T47D (cell line): ENCODE measurements at regions not wholly inside any gene's neighbourhood (a gene's known extent, or its start where the extent isn't known, plus 50 kb on each side); places are given as distances from the start of the nearest gene placed in this dataset.

ENCODE experiments used
- DNase-seq, 2 experiments: peaks; one replicate each; pipeline versions ENCODE4 v3.0.0 to v3.0.0-alpha.2; 2011 to 2012; ENCODE audit warnings: low read depth in 1 of 2, low spot score in 1 of 2
- JUND ChIP-seq: IDR thresholded peaks from 2 replicates; pipeline ENCODE4 v1.6.1; 2012; ENCODE audit warnings: low read depth
- in situ Hi-C: cut with HindIII; loops from 2 replicates; pipeline ENCODE4 v1.10.0; 2016; ENCODE audit warnings: low sequenced_read_pairs, low pct_unique_long_range_greater_than_20kb

DNA sequence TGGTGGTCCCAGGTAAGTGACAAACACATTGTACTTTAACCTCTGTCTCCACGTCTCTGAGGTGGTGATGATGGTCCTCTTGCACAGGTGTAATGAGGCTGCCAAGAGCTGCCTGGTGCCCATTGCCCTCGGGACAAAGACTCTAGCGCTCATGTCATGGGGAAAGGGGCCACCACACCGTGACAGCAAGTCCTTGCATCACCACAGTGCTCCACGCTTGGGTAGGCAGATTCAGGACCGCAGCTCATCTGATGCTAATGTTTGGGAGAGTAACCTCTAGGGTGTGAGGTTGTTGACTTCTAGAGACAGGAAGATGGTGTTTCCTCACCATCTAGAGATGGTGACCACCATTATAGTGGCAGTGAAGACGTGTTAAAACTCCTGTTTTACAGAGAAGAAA lies 395.6 kb downstream of the ADRA2A start:
- in situ Hi-C loops = no loop called here
- TF ChIP-seq JUND = no peak
- DNase-seq = no peak

DNA sequence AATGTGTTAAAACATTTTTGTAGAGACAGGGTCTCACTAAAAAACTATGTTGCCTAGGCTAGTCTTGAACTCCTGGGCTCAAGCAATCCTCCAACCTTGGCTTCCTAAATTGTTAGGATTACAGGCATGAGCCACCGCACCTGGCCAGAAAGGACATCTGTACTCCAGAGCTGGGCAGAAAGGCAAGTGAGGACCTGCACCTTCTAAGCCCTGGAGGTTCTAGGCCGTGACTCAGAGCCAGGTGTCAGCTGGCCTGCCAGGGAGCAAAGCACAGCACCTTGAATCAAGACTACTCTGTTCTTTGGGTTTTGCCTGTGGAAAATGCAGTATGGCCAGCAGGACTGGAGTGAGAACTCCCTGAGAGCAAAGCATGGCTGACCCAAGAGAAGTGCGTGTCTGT lies 396.5 kb downstream of the ADRA2A start:
- DNase-seq = no peak
- no peak for TF ChIP-seq JUND
- in situ Hi-C loops = no loop called here

DNA sequence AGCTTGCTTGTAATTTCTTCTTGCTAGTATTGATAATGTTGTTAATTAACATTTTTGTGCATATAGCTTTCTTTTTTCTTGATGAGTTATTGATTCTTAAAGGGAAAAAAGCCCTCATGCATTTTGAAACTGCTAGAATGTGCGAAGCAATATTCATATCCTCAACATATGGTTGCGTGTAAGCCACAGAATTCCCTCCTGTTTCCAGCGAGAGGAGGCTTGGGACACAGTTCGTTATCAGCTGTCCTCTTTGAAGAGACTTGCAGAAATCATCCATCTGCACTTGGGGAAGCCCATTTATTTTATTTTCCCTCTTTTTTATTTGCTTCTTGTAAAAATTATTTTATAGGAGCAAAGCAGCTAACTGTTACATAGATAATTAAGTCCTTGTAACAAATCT lies 398.0 kb downstream of the ADRA2A start:
- in situ Hi-C loops = no loop called here
- TF ChIP-seq JUND = no peak

DNA sequence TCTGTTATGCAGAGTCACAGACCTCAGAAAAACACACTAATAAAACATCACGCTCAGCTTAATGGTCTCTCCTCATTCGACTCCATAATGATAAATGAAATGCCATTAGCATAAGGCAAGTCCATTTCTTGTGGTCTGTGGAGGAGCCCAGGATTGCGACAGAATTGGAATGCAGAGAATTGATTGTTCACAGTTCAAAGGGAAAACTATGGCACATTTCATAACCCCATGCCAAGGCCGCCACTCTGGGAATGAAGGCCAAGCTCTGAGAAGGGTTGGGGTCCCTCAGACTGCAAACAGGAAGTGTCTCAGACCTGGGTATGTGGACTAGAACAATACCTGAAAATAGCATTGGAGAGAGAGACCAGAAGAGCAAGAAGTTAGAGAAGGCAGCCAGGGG lies 398.9 kb downstream of the ADRA2A start:
- TF ChIP-seq JUND = no peak
- no peak for DNase-seq
- in situ Hi-C loops = no loop called here

More for the DNA sequence above, 398.0 kb downstream of the ADRA2A start:
- DNase-seq = no peak

DNA sequence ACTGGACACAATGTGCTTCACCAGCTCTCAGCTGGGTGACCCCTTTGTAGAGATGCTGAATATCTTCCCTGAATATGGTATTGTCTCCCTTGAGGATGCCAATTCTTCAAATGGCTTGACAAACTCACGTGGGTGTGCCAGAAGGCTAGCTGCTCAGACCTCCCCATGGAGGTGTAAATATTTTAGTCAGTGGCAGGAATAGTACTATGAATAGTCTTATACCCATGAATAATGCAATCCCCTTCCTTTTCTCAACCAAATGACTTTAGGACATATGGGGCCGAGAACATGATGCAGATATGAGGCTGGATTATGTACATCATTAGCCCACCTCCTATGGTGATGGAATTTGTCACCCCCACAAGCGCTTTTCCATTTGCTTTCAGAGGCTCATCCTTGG lies 401.8 kb downstream of the ADRA2A start:
- no peak for DNase-seq
- no peak for TF ChIP-seq JUND
- in situ Hi-C loops = no loop called here

DNA sequence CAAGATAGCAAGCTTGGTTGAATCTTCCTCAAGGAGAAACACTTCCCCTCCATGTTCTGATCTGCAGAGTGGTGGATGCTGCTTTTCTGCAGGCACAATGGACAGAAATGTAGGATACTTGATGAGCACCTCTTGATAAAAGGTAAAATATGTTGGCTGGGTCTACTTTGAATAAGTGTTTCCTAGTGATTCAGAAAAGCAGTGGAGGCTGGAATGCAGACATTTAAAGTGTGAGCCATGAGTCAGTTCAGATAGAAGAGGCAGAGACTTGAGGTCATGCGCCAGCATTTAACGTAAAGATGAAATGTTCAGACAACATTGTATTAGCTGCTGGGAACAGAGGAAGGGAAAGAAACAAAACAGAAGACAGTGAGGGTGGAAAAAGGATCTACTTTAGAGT lies 403.1 kb downstream of the ADRA2A start:
- no peak for DNase-seq
- no peak for TF ChIP-seq JUND
- in situ Hi-C loops = no loop called here

DNA sequence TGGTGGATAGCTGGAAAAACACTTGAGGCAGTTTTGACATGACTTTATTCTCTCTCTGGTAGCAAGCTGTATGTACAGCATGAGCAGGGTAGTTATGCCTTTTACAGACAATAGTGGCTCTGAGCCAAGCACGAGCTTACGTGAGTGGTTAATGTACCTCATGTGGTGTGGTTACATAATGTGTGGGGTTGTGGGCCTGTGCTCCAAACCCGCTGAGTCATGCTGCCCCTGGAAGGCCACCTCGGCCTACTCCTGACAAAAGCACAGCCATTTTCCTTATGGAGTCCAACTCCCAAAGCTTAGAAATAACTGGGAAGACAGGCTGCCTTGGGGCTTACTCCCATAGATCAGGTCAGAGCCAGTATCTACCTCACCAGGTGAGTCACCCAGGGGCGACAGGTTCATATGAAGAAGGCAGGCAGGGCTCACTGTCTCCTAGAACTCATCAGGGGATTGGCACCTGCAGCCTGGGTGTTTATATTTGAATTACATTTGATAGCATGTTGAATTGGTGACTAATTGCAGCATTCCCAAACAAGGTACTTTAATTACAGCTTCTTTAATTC lies 404.5 kb downstream of the ADRA2A start:
- TF ChIP-seq JUND = no peak
- peak in 1 of 2 experiments; percentile 36 for DNase-seq
- in situ Hi-C loops = no loop called here

DNA sequence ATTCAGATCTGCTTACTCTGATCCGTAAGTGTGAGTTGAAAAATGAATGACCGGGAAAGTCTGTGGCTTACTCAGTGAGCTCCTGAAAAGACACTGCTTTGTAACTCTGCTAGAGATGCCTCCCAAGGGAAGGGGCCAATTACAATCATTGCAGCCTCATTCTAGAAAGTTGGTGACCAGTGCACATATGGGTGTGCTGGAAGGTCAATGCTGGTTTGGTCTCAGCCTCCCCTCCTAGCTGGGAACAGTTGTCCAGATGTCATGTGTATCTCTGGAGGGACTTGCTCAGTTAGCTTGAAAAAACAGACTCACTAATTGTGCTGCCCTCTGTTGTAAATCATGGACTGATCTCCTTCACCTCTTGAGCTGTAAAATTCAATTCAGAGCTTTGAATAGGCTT lies 405.0 kb downstream of the ADRA2A start:
- in situ Hi-C loops = no loop called here

DNA sequence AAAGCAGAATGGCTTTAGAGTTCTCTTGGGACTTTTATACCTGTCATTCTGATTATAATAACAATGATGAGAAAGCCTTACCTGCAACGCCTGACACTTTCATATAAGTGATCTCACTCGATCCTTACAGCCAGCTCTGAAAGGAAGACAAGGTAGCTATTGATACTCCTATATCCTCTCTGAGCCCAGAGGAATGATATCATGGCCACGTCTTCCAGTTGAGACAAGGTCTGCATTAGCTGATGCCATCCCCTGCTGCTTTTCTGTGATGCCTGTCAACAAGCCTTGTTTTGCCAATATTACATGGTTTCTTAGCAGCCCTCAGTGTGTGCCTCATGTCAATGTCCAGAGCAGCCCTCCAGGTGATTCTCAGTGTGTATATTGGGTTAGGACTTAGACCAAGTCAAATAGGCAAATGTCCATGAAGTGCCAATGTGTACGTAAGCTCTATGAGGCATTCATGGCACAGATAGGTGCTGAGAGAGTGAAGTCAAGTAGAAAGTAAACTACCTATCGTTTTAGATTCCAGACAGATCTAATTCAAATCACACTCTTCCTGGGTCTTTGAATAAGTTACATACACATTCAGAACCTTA lies 405.9 kb downstream of the ADRA2A start:
- peak in 1 of 2 experiments; percentile 25 for DNase-seq
- in situ Hi-C loops = no loop called here
- TF ChIP-seq JUND = no peak

More for the DNA sequence above, 405.0 kb downstream of the ADRA2A start:
- DNase-seq = no peak
- no peak for TF ChIP-seq JUND

DNA sequence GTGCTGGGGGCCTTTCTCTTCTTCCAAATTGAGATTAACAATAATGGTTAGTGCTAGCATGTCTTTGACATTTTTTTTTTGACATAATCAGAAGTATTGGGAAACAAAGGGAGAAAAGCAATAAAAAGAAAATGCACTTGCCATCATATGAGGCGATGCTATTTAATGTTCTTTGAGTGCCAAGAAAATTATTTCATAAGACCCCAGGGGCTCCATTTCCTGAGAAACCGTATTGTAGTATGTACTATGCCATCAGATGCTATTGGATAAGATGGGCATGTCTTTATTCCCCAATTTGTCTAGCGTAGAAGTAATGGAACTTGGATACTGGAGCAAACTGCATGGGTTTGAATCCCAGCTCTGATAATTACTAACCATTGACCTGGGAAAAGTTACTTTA lies 408.9 kb downstream of the ADRA2A start:
- no peak for TF ChIP-seq JUND
- in situ Hi-C loops = no loop called here
- DNase-seq = no peak

DNA sequence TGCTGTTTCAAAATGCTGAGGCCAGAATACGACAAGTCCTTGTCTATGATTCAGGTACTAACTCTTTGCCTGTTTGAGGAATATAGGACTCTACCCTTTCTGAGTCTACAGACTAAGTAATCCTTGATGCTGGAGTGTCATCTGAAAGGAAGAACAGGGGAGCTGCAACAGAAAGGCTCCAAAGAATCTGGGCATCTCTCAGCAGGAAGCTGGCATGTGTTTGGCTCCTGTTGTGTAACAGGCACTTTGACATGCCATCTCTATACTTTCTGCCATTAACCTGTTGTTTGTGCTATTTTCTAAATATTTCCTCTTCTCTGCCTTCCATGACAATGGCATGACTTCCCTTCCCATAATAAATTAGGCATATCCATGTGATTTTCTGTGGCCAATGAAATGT lies 409.5 kb downstream of the ADRA2A start:
- no peak for DNase-seq
- TF ChIP-seq JUND = no peak
- in situ Hi-C loops = no loop called here

DNA sequence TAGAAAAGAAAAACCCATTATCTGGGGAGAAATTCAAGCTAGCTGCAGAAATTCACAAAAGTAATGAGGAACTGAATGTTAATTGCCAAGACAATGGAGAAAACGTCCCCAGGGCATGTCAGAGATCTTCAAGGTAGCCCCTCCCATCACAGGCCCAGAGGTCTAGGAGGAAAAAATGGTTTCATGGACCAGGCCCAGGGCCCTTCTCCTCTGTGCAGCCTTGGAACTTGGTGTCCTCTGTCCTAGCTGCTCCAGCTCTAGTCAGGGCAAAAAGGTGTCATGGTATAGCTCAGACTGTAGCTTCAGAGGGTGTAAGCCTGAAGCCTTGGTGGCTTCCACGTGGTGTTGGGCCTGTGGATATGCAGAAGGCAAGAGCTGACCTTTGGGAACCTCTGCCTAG lies 411.8 kb downstream of the ADRA2A start:
- DNase-seq = no peak
- no peak for TF ChIP-seq JUND
- in situ Hi-C loops = no loop called here

DNA sequence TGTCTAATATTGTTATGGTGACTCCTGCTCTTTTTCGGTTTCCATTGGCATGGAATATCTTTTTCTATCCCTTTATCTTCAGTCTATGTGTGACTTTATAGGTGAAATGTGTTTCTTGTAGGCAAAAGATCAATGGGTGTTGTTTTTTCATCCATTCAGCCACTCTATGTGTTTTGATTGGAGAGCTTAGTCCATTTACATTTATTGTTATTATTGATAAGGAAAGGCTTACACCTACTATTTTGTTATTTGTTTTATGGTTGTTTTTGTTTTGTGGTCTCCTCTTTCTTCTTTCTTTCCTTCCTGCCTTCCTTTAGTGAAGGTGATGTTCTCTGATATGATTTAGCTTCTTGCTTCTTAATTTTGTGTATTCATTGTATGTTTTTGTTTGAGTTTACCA lies 414.3 kb downstream of the ADRA2A start:
- no peak for DNase-seq
- TF ChIP-seq JUND = no peak
- in situ Hi-C loops = no loop called here

DNA sequence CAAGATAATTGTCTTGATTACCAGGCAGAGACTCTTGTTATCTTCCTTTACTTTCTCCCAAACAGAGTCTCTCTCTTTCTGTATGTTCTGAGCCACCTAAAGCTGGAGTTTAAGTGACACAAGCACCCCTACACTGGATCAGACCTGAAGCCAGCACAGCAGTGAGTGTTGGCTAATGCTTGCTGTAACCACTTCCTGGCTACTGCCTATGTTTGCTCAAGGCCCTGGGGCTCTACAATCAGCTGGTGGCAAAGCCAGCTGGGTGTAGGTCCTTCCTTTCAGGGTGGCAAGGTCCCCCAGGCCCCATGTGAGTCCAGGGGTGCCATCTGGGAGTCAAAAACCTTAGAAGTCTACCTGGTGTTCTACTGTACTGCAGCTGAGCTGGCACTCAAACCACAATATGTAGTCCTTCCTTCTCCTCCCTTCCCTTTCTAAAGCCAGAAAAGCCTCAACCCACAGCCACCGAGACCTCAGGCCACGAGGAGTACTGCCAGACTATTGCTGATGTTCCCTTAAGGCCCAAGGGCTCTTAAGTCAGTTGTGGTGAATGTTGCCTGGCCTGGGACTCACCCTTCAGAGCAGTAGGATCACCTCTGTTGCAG lies 416.3 kb downstream of the ADRA2A start:
- no peak for TF ChIP-seq JUND
- DNase-seq = no peak

More for the DNA sequence above, 416.3 kb downstream of the ADRA2A start:
- in situ Hi-C loops = no loop called here
